ENCODE measurements at regions not wholly inside any gene's neighbourhood (a gene's known extent, or its start where the extent isn't known, plus 50 kb on each side); places are given as distances from the start of the nearest gene placed in this dataset.

DNA sequence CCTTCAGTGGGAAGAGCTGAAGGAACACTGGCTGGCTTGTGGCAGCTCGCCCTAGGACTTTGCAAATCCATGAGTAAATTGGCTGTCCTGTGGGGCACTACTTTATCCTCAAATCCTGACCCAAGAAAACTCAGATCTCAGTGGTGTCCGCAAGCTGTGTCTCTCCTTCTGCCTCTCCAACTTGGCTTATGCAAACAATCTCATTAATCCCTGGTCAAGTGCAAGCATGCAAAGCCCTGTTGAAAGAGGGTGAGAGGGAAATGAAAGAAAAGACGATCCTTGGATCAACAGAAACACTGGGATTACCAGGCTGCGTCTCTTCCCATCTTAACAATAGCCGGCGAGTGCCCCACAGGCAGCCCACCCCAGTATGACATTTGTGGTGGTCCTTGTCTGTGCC, 901.6 kb downstream of the BCL11B start:
- Histone ChIP-seq H3K27me3 (ENCODE audit: insufficient read depth, low read length) (no peaks in the 10 kb centered on the region), H3K4me3 (ENCODE audit: low read length) (no peak overlapping the region), H3K4me1 (ENCODE audit: insufficient read depth, low read length) (no peaks in the 10 kb centered on the region), H3K9me3 (ENCODE audit: low read depth, low read length) (no peaks in the 10 kb centered on the region)

DNA sequence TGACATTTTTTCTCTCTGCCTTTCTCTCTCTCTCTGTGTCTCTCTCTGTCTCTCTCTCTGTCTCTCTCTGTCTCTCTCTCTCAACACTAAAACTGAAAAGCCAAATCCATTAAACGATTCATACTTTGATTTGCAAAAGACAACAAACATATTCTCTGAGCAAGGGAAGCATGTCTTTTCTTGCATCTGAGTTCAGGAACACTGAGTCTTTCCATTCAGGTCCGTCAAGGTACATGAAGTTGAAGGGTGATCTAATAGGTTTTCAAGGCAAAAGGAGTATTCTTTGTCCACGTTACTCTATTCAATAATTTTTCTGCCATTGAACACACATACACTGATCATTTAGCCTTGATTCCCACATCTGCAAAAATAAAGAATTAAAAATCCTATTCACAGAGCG, 900.9 kb downstream of the BCL11B start:
- Histone ChIP-seq H3K4me1 (ENCODE audit: insufficient read depth, low read length) (no peaks in the 10 kb centered on the region), H3K27me3 (ENCODE audit: insufficient read depth, low read length) (no peaks in the 10 kb centered on the region), H3K9me3 (ENCODE audit: low read depth, low read length) (no peaks in the 10 kb centered on the region), H3K4me3 (ENCODE audit: low read length) (no peak overlapping the region)

DNA sequence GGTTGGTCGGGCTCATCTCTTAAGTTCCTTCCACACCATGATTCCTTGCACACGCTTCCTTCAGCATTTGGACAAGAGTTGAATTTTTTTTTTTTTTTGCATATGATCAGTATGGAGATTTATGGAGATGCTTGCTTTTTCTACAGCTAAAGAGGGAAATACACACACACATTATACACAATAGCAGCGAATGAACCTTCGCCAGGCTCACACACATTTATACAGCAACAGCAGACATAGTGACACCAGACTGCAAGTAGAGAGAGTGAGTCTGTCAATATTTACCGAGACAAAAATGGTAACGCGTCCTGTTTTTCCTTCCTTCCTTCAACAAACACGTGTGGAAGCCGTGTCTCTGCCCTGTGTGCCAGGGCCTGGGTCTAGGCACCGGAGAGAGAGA, 897.9 kb downstream of the BCL11B start:
- H3K27me3 ChIP-seq (ENCODE audit: insufficient read depth, low read length), result no peaks in the 10 kb centered on the region
- no peaks in the 10 kb centered on the region for H3K9me3 ChIP-seq (ENCODE audit: low read depth, low read length)
- no peak overlapping the region for H3K4me3 ChIP-seq (ENCODE audit: low read length)
- H3K4me1 ChIP-seq (ENCODE audit: insufficient read depth, low read length), result no peaks in the 10 kb centered on the region

DNA sequence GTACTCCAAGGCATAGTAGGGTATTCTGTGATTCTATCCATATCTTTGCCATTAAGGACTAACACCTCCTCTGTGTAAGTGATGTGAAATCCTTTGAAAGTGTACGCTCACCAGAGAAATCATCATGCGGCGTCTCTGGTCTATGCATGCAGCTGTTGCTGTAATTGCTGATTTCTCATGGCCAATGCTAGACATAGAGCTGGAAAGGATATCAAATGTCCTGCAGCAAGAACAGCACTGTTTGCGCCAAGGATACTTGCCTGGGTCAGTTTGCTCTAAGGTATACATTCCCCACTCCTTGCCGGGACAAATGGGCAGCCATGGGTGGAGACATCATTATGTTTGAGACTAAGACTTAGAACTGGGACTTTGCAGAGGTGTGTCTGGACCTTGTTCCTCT, 896.4 kb downstream of the BCL11B start:
- H3K9me3 ChIP-seq (ENCODE audit: low read depth, low read length), result no peaks in the 10 kb centered on the region
- no peaks in the 10 kb centered on the region for H3K27me3 ChIP-seq (ENCODE audit: insufficient read depth, low read length)
- no peak overlapping the region for H3K4me3 ChIP-seq (ENCODE audit: low read length)
- H3K4me1 ChIP-seq (ENCODE audit: insufficient read depth, low read length), result no peaks in the 10 kb centered on the region

GRCh38 chr14:98379830-98380229, 892.2 kb downstream of the BCL11B start:
- H3K9me3 ChIP-seq (ENCODE audit: low read depth, low read length), result no peaks in the 10 kb centered on the region
- no peaks in the 10 kb centered on the region for H3K27me3 ChIP-seq (ENCODE audit: insufficient read depth, low read length)
- H3K4me1 ChIP-seq (ENCODE audit: insufficient read depth, low read length), result no peaks in the 10 kb centered on the region
- H3K4me3 ChIP-seq (ENCODE audit: low read length), result no peak overlapping the region

DNA sequence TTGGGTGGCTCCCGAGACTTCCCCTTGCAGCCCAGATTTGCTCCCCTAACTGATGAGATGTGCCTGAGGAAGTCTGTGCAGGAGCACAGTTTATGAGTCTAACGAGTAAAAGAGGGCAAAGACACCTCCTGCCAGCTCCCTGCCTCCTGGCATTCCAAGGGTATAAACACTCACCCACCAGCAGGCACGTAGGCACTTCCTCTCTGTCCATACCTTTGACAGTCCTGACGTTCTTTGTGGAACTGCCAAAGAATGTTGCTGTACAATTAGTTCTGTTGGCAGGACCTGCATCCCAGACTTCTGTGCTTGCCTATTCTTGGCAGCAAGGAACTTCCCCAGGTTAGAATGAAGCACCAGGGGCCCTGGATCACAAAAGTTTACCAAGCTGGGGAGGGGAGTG, 889.3 kb downstream of the BCL11B start:
- no peaks in the 10 kb centered on the region for H3K27me3 ChIP-seq (ENCODE audit: insufficient read depth, low read length)
- H3K4me1 ChIP-seq (ENCODE audit: insufficient read depth, low read length), result no peaks in the 10 kb centered on the region
- no peaks in the 10 kb centered on the region for H3K9me3 ChIP-seq (ENCODE audit: low read depth, low read length)
- H3K4me3 ChIP-seq (ENCODE audit: low read length), result no peak overlapping the region

DNA sequence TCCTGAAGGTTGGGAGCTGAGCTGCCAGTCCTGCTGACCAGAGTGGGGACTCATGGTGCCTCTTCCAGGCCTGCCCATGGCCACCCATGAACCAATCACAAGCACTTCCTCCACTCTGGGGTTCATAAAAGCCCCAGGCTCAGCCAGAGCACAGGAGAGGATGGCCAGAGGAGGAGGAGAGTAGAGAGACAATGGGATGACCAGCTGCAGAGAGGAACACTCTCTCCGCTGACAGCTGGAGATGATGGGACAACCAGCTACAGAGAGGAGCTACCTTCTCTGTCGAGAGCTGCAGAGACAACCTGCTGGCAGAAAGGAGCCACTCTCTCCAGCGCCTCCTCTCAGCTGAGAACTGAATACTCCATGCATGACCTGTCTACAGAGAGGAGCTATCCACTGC, 886.1 kb downstream of the BCL11B start:
- no peaks in the 10 kb centered on the region for H3K27me3 ChIP-seq (ENCODE audit: insufficient read depth, low read length)
- H3K4me3 ChIP-seq (ENCODE audit: low read length), result no peak overlapping the region
- H3K9me3 ChIP-seq (ENCODE audit: low read depth, low read length), result no peaks in the 10 kb centered on the region
- no peaks in the 10 kb centered on the region for H3K4me1 ChIP-seq (ENCODE audit: insufficient read depth, low read length)

DNA sequence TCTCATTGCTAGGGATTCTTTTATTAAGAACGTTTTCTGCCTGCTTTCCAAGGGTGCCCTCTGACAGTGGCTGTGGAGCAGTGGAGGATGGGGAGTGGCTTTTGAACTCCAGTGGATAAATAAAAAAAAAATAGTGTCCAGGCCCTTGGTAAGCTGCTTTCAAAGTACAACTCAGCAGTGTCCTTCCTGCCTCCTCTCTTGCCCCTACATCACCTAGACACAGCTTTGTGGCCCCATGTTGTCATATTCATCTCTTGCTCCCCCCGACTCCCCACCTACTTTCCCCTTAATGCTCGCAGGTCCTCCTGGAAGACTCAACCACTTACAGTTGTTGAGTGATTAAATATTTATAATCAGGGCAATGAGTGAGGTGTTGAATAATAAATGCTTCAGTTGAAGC, 880.9 kb downstream of the BCL11B start:
- Histone ChIP-seq H3K27me3 (ENCODE audit: insufficient read depth, low read length) (no peaks in the 10 kb centered on the region), H3K4me3 (ENCODE audit: low read length) (no peak overlapping the region), H3K4me1 (ENCODE audit: insufficient read depth, low read length) (no peaks in the 10 kb centered on the region), H3K9me3 (ENCODE audit: low read depth, low read length) (no peaks in the 10 kb centered on the region)

GRCh38 chr14:98393527-98393926, 878.5 kb downstream of the BCL11B start:
- no peaks in the 10 kb centered on the region for H3K27me3 ChIP-seq (ENCODE audit: insufficient read depth, low read length)
- no peaks in the 10 kb centered on the region for H3K9me3 ChIP-seq (ENCODE audit: low read depth, low read length)
- H3K4me3 ChIP-seq (ENCODE audit: low read length), result no peak overlapping the region
- H3K4me1 ChIP-seq (ENCODE audit: insufficient read depth, low read length), result no peaks in the 10 kb centered on the region

GRCh38 chr14:98404811-98405210, 867.2 kb downstream of the BCL11B start:
- Histone ChIP-seq H3K27me3 (ENCODE audit: insufficient read depth, low read length) (no peaks in the 10 kb centered on the region), H3K4me3 (ENCODE audit: low read length) (no peak overlapping the region), H3K4me1 (ENCODE audit: insufficient read depth, low read length) (no peaks in the 10 kb centered on the region), H3K9me3 (ENCODE audit: low read depth, low read length) (no peaks in the 10 kb centered on the region)

DNA sequence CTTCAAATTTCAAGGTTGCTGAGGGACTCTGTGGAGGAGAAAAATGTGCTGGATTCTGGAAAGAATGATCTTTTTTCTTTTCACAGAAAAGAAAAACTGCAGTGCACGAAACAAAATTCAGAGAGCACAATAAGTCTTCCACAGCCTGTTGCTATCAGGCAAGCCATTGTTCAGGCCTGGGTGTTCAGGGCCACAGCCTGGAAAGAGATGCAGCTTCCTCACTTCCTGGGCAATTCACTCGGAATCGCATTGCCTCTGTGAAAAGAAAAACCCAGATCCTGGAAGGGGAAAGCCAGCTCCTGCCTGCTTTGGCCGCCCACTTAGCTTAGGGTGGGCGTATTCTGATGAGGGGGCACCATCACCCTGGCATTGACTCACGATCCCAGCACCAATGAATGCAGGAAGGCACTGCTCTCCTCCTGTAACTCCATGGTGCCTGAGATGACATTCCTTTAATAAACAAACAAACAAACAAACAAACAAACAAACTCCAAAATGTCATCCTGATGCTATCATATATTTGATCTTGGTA, 863.9 kb downstream of the BCL11B start:
- H3K4me1 ChIP-seq (ENCODE audit: insufficient read depth, low read length), result no peaks in the 10 kb centered on the region
- no peak overlapping the region for H3K4me3 ChIP-seq (ENCODE audit: low read length)
- no peaks in the 10 kb centered on the region for H3K27me3 ChIP-seq (ENCODE audit: insufficient read depth, low read length)
- no peaks in the 10 kb centered on the region for H3K9me3 ChIP-seq (ENCODE audit: low read depth, low read length)

GRCh38 chr14:98408713-98409112, 863.3 kb downstream of the BCL11B start:
- no peaks in the 10 kb centered on the region for H3K9me3 ChIP-seq (ENCODE audit: low read depth, low read length)
- H3K27me3 ChIP-seq (ENCODE audit: insufficient read depth, low read length), result no peaks in the 10 kb centered on the region
- H3K4me1 ChIP-seq (ENCODE audit: insufficient read depth, low read length), result no peaks in the 10 kb centered on the region
- H3K4me3 ChIP-seq (ENCODE audit: low read length), result no peak overlapping the region

DNA sequence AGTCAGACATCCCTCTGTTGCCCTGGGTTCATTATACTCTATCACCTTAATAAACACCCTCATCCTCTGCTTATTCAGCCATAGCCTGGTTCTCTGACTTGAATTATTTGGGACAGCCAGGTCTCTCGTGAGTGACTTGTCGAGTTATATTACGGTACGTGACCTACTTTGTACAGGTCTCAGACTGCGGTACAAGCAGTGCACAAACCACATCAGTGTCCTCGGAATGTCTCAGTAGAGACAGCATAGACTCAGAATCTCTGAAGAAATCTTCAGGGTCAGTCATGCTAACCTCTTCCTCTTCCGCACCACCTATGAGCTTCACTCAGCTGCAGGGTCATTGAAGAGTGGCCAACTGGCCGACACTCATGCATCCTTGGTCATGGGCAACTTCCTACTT, 860.8 kb downstream of the BCL11B start:
- no peak overlapping the region for H3K4me3 ChIP-seq (ENCODE audit: low read length)
- H3K27me3 ChIP-seq (ENCODE audit: insufficient read depth, low read length), result no peaks in the 10 kb centered on the region
- H3K4me1 ChIP-seq (ENCODE audit: insufficient read depth, low read length), result no peaks in the 10 kb centered on the region
- no peaks in the 10 kb centered on the region for H3K9me3 ChIP-seq (ENCODE audit: low read depth, low read length)

DNA sequence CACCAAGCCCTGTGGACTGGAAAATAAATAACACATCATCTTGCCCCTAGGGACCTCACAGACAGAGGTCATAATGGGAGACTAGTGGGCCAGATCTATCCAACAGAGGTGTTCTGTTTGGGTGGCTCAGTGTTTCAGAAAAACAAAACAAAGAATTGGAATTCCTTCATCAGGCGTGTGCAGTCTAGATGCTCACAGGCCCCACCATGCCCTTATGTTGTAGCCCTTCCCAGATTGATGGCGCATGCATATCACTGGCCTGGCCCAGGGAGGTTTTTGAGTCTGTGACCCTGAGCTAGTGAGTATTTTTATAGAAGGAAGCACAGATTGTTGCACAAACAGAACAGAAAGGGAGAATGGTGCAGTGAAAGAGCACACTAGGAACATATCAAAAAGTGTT, 859.6 kb downstream of the BCL11B start:
- H3K4me1 ChIP-seq (ENCODE audit: insufficient read depth, low read length), result no peaks in the 10 kb centered on the region
- H3K27me3 ChIP-seq (ENCODE audit: insufficient read depth, low read length), result no peaks in the 10 kb centered on the region
- H3K9me3 ChIP-seq (ENCODE audit: low read depth, low read length), result no peaks in the 10 kb centered on the region
- no peak overlapping the region for H3K4me3 ChIP-seq (ENCODE audit: low read length)

DNA sequence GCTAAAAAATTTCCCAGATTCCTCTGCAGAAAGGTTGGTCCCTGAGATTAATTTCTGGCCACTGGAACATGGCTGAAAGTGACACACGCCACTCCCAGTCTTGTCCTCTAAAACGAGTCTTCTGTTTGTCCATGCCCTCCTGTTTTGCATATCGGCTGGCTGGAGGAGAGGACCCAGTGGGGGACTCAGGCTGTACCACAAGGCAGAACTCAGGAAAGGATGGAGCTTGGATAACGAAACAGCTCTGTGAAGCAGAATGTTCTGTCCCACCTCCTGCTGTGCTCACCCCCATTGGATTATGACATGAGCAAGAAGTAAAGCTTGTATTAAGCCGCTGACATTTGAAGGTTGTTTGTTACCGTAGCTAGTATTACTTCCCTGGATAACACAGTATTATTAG, 856.2 kb downstream of the BCL11B start:
- H3K4me1 ChIP-seq (ENCODE audit: insufficient read depth, low read length), result no peaks in the 10 kb centered on the region
- H3K9me3 ChIP-seq (ENCODE audit: low read depth, low read length), result no peaks in the 10 kb centered on the region
- no peaks in the 10 kb centered on the region for H3K27me3 ChIP-seq (ENCODE audit: insufficient read depth, low read length)
- H3K4me3 ChIP-seq (ENCODE audit: low read length), result no peak overlapping the region

DNA sequence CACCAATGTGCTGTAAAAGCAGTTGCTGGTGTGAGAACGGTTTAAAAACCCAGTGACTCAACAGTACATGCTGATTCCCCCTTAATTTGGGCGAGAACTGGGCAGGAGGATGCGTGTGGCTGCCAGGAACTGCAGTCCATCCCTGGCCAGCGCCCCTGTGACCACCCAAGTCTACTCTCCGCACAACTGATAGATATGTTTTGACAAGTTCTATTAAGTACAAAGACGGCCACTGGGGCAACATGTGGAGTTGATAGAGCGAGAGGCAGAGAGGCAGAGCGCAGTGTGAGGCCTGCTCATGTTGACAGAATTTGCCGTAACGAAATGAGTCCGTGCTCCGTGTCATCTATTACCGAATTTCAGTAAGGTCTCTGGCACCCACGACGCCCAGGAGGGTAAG, 855.0 kb downstream of the BCL11B start:
- Histone ChIP-seq H3K9me3 (ENCODE audit: low read depth, low read length) (no peaks in the 10 kb centered on the region), H3K4me3 (ENCODE audit: low read length) (no peak overlapping the region), H3K4me1 (ENCODE audit: insufficient read depth, low read length) (no peaks in the 10 kb centered on the region), H3K27me3 (ENCODE audit: insufficient read depth, low read length) (no peaks in the 10 kb centered on the region)
